ENCODE measurements at regions not wholly inside any gene's neighbourhood (a gene's known extent, or its start where the extent isn't known, plus 50 kb on each side); places are given as distances from the start of the nearest gene placed in this dataset.

GRCh38 chr2:105625632-105626031 lies 119.1 kb upstream of the NCK2 start:
- peak; percentile 74 for FAIRE-seq
- no peak for DNase-seq (ENCODE audit: insufficient read length, low spot score)

GRCh38 chr2:105621038-105621437 lies 123.7 kb upstream of the NCK2 start:
- DNase-seq (ENCODE audit: insufficient read length, low spot score), result no peak
- FAIRE-seq, result no peak

- DNase-seq (ENCODE audit: insufficient read length, low spot score) (no peak), FAIRE-seq (no peak)
Measured at GRCh38 chr2:105618351-105618659, 126.4 kb upstream of the NCK2 start.

- DNase-seq (ENCODE audit: insufficient read length, low spot score) (no peak), FAIRE-seq (no peak)
Measured at GRCh38 chr2:105617631-105618350, 126.9 kb upstream of the NCK2 start.

- FAIRE-seq (no peak), DNase-seq (ENCODE audit: insufficient read length, low spot score) (no peak)
Measured at GRCh38 chr2:105615305-105615704, 129.4 kb upstream of the NCK2 start.

GRCh38 chr2:105611811-105612424 lies 132.8 kb upstream of the NCK2 start:
- no peak for FAIRE-seq
- no peak for DNase-seq (ENCODE audit: insufficient read length, low spot score)

GRCh38 chr2:105611333-105611637 lies 133.4 kb upstream of the NCK2 start:
- no peak for FAIRE-seq
- DNase-seq (ENCODE audit: insufficient read length, low spot score), result no peak

GRCh38 chr2:105610576-105611332 lies 134.0 kb upstream of the NCK2 start:
- DNase-seq (ENCODE audit: insufficient read length, low spot score) (no peak), FAIRE-seq (no peak)

GRCh38 chr2:105609746-105610402 lies 134.8 kb upstream of the NCK2 start:
- DNase-seq (ENCODE audit: insufficient read length, low spot score) (no peak), FAIRE-seq (no peak)

GRCh38 chr2:105607920-105608504 lies 136.7 kb upstream of the NCK2 start:
- FAIRE-seq (no peak), DNase-seq (ENCODE audit: insufficient read length, low spot score) (no peak)

GRCh38 chr2:105606081-105606480 lies 138.6 kb upstream of the NCK2 start:
- no peak for FAIRE-seq
- no peak for DNase-seq (ENCODE audit: insufficient read length, low spot score)

GRCh38 chr2:105604938-105605337 lies 139.8 kb upstream of the NCK2 start:
- no peak for FAIRE-seq
- no peak for DNase-seq (ENCODE audit: insufficient read length, low spot score)

GRCh38 chr2:105600949-105601794 lies 143.5 kb upstream of the NCK2 start:
- FAIRE-seq, result no peak
- no peak for DNase-seq (ENCODE audit: insufficient read length, low spot score)

GRCh38 chr2:105600602-105600948 lies 144.1 kb upstream of the NCK2 start:
- DNase-seq (ENCODE audit: insufficient read length, low spot score) (no peak), FAIRE-seq (no peak)

- FAIRE-seq (no peak), DNase-seq (ENCODE audit: insufficient read length, low spot score) (no peak)
Measured at GRCh38 chr2:105600037-105600442, 144.7 kb upstream of the NCK2 start.

GRCh38 chr2:105598829-105599698 lies 145.6 kb upstream of the NCK2 start:
- FAIRE-seq, result no peak
- no peak for DNase-seq (ENCODE audit: insufficient read length, low spot score)

- FAIRE-seq (no peak), DNase-seq (ENCODE audit: insufficient read length, low spot score) (no peak)
Measured at GRCh38 chr2:105597806-105598803, 146.6 kb upstream of the NCK2 start.

- no peak for FAIRE-seq
- DNase-seq (ENCODE audit: insufficient read length, low spot score), result no peak
Measured at GRCh38 chr2:105597011-105597805, 147.5 kb upstream of the NCK2 start.
